Calu3 (cell line): ENCODE measurements at regions not wholly inside any gene's neighbourhood (a gene's known extent, or its start where the extent isn't known, plus 50 kb on each side); places are given as distances from the start of the nearest gene placed in this dataset.

Experiments
- BruUV-seq: library from RNA; stranded (reverse); fragments of 400-500 nt; replicated peaks from 2 replicates; lab custom pipeline; 2021; lab: Mats Ljungman, UMichigan
- CTCF ChIA-PET: fragments of 300-600 bp; sonication (Branson Sonifier 250); formaldehyde crosslinking; loops from one replicate; lab custom pipeline; 2022; ENCODE audit warnings: antibody characterized with exemption; lab: Charles Lee
- DNase-seq: peaks from one replicate; pipeline ENCODE4 v3.0.0; 2022
- H3K27ac Mint-ChIP-seq: one replicate; pipeline ENCODE4 v1.8.0; 2022; ENCODE audit warnings: mixed read lengths; ENCODE audit not compliant: unreplicated experiment
- H3K27me3 Mint-ChIP-seq: one replicate; pipeline ENCODE4 v1.8.0; 2022; ENCODE audit warnings: mixed read lengths; ENCODE audit not compliant: unreplicated experiment
- H3K36me3 Mint-ChIP-seq: one replicate; pipeline ENCODE4 v1.8.0; 2022; ENCODE audit warnings: mild to moderate bottlenecking, moderate library complexity, mixed read lengths; ENCODE audit not compliant: insufficient read depth, unreplicated experiment
- H3K4me1 Mint-ChIP-seq: one replicate; pipeline ENCODE4 v1.8.0; 2022; ENCODE audit warnings: mild to moderate bottlenecking, low read depth, mixed read lengths; ENCODE audit not compliant: unreplicated experiment
- H3K4me3 Mint-ChIP-seq: one replicate; pipeline ENCODE4 v1.8.0; 2022; ENCODE audit warnings: mild to moderate bottlenecking, low read depth, moderate library complexity, mixed read lengths; ENCODE audit not compliant: unreplicated experiment
- H3K9me3 Mint-ChIP-seq: one replicate; pipeline ENCODE4 v1.8.0; 2022; ENCODE audit warnings: low read depth, mixed read lengths; ENCODE audit not compliant: unreplicated experiment
- intact Hi-C: fragments of 100-400 bp; cut with micrococcal nuclease; formaldehyde crosslinking; loops from one replicate; pipeline ENCODE4 v1.10.0; 2022; ENCODE audit not compliant: unreplicated experiment
- TF ChIP-seq, protein P1 (sequence below): fragments of 200-600 bp; IDR thresholded peaks from one replicate; pipeline ENCODE4 v1.8.0; 2022; ENCODE audit warnings: antibody characterized with exemption; ENCODE audit not compliant: unreplicated experiment

DNA sequence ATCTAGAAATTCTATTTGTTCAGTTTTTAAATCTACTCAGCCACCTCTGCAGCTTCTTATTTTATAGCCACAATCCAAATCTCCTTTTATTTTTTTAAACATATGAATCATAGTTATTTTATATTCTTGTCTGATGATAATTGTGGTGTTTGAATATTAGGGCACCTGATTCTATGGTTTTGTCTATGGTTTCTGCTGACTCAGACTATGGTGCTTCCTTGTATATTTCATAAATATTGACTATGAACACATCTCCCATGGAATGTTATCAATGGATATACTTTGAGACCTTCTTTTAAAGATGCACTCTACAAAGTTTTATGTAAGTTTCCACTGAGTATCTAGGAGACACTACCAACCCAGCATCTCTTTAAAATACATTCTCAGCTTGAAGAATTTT is 1027.0 kb upstream of the AUTS2 start:
- Mint-ChIP-seq H3K9me3 (peaks cover 2% of the 10 kb centered on the region), H3K27ac (no peak overlapping the region), H3K27me3 (no peaks in the 10 kb centered on the region), H3K4me3 (no peak overlapping the region), H3K4me1 (no peaks in the 10 kb centered on the region), H3K36me3 (no peaks in the 10 kb centered on the region)
- BruUV-seq: no TSS peak
- intact Hi-C loops: no loop called here
- DNase-seq: no peak
- TF ChIP-seq, protein P1, sequence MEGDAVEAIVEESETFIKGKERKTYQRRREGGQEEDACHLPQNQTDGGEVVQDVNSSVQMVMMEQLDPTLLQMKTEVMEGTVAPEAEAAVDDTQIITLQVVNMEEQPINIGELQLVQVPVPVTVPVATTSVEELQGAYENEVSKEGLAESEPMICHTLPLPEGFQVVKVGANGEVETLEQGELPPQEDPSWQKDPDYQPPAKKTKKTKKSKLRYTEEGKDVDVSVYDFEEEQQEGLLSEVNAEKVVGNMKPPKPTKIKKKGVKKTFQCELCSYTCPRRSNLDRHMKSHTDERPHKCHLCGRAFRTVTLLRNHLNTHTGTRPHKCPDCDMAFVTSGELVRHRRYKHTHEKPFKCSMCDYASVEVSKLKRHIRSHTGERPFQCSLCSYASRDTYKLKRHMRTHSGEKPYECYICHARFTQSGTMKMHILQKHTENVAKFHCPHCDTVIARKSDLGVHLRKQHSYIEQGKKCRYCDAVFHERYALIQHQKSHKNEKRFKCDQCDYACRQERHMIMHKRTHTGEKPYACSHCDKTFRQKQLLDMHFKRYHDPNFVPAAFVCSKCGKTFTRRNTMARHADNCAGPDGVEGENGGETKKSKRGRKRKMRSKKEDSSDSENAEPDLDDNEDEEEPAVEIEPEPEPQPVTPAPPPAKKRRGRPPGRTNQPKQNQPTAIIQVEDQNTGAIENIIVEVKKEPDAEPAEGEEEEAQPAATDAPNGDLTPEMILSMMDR: no peak
- CTCF ChIA-PET: no interaction called here

DNA sequence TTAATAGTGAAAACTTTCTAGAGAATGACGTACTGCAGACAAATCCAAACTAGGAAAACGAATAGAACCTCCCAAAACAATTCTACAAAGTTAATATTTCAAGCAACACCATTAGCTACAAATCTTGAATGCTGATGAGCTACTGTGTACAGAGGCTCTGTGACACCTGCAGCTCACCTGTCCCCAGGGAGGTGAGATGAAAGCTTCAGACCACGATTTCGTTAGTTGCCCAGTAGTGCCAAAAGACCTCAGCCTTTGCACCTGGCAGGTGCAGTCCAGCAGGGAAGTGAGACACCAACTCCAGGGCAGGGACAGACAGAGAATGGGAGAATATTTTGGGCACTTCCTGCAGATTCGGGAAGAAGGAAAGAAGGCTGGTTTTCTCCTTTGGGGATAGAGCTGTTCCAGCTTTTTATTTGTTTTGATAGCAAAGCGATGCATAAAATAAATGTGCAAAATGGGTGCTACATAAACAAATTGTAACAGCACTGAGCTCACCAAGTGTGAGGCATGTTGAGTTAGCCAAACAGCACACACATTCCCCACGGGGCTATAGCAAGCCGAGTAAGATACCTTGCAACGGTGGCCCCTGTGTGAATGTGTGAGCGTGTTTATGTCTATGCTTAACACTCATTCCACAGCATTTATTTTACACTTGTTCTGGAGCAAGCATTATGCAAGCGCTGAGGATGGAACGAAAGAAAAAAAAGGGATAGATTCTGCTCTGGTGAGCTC is 1024.8 kb upstream of the AUTS2 start:
- DNase-seq: no peak
- intact Hi-C loops: no loop called here
- Mint-ChIP-seq H3K9me3 (peaks cover 2% of the 10 kb centered on the region), H3K27me3 (no peaks in the 10 kb centered on the region), H3K4me3 (no peak overlapping the region), H3K4me1 (no peaks in the 10 kb centered on the region), H3K36me3 (no peaks in the 10 kb centered on the region), H3K27ac (no peak overlapping the region)
- BruUV-seq: no TSS peak
- TF ChIP-seq, protein P1: no peak
- CTCF ChIA-PET: no interaction called here

- Mint-ChIP-seq H3K4me3 (no peak overlapping the region), H3K4me1 (no peaks in the 10 kb centered on the region), H3K36me3 (no peaks in the 10 kb centered on the region), H3K27ac (no peak overlapping the region), H3K27me3 (no peaks in the 10 kb centered on the region), H3K9me3 (peaks cover 13% of the 10 kb centered on the region)
- CTCF ChIA-PET: no interaction called here
- TF ChIP-seq, protein P1: no peak
- intact Hi-C loops: no loop called here
- no TSS peak for BruUV-seq
- DNase-seq: no peak
These were observed 1021.9 kb upstream of the AUTS2 start for GRCh38 chr7:68576366-68576765.

GRCh38 chr7:68581417-68581816 is 1016.9 kb upstream of the AUTS2 start:
- Mint-ChIP-seq H3K36me3 (no peaks in the 10 kb centered on the region), H3K4me3 (no peak overlapping the region), H3K9me3 (peaks cover 13% of the 10 kb centered on the region), H3K27ac (no peak overlapping the region), H3K27me3 (no peaks in the 10 kb centered on the region), H3K4me1 (no peaks in the 10 kb centered on the region)
- DNase-seq: no peak
- intact Hi-C loops: no loop called here
- TF ChIP-seq, protein P1: no peak
- BruUV-seq: no TSS peak
- CTCF ChIA-PET: no interaction called here
